Left colon (tissue), 2 donors: ENCODE measurements at regions not wholly inside any gene's neighbourhood (a gene's known extent, or its start where the extent isn't known, plus 50 kb on each side); places are given as distances from the start of the nearest gene placed in this dataset.
A peak's percentile ranks its signal among the peaks of the same experiment; 100 is the strongest.

Experiments
- ATAC-seq: fragments of 200-7000 bp; cut with Tn5 transposase; one replicate; pipeline ENCODE4 v1.9.1; 2020; ENCODE audit warnings: mild to moderate bottlenecking, moderate library complexity
- DNase-seq, 2 donors: peaks; one replicate each; pipeline ENCODE4 v3.0.0-alpha.2; 2020
- intact Hi-C, 2 donors: fragments of 100-400 bp; cut with DNase I in 1 of 2; cut with micrococcal nuclease in 1 of 2; formaldehyde crosslinking; loops; one replicate each; pipeline versions ENCODE4 v1.11.2 to v1.14.0; 2022; cut with DNase I, micrococcal nuclease
- donor health status: DM: no; HTN: no; CAD: no.
- donor health status: DM: yes; HTN: yes; CAD: no.

- ATAC-seq (no peak), DNase-seq (no peak)
- intact Hi-C loops, result no loop called here
These were observed 341.8 kb downstream of the TMEM182 start for GRCh38 chr2:103103678-103104077.

GRCh38 chr2:103119352-103119751 is 357.5 kb downstream of the TMEM182 start:
- intact Hi-C loops, result no loop called here
- DNase-seq (no peak), ATAC-seq (no peak)

GRCh38 chr2:103121106-103121505 is 359.3 kb downstream of the TMEM182 start:
- no peak for ATAC-seq
- DNase-seq, result no peak
- intact Hi-C loops, result no loop called here

GRCh38 chr2:103123516-103123915 is 361.7 kb downstream of the TMEM182 start:
- ATAC-seq (no peak), DNase-seq (no peak)
- intact Hi-C loops, result no loop called here

GRCh38 chr2:103130857-103131256 is 369.0 kb downstream of the TMEM182 start:
- intact Hi-C loops, result no loop called here

GRCh38 chr2:103132536-103133217 is 370.8 kb downstream of the TMEM182 start:
- DNase-seq (no peak), ATAC-seq (no peak)
- intact Hi-C loops, result no loop called here

More at GRCh38 chr2:103130857-103131256, 369.0 kb downstream of the TMEM182 start:
- ATAC-seq (no peak), DNase-seq (no peak)

GRCh38 chr2:103135679-103136078 is 373.8 kb downstream of the TMEM182 start:
- no peak for DNase-seq
- no peak for ATAC-seq
- intact Hi-C loops, result no loop called here

GRCh38 chr2:103138123-103138901 is 376.5 kb downstream of the TMEM182 start:
- DNase-seq (no peak), ATAC-seq (no peak)
- intact Hi-C loops, result no loop called here

- no peak for ATAC-seq
- intact Hi-C loops, result no loop called here
- DNase-seq, result no peak
These were observed 377.9 kb downstream of the TMEM182 start for GRCh38 chr2:103139628-103140268.

- no peak for ATAC-seq
- intact Hi-C loops, result no loop called here
These were observed 383.0 kb downstream of the TMEM182 start for GRCh38 chr2:103144837-103145236.

GRCh38 chr2:103145739-103146138 is 383.9 kb downstream of the TMEM182 start:
- ATAC-seq, result no peak
- intact Hi-C loops, result no loop called here
- no peak for DNase-seq

More at GRCh38 chr2:103144837-103145236, 383.0 kb downstream of the TMEM182 start:
- no peak for DNase-seq

- intact Hi-C loops, result no loop called here
- ATAC-seq (no peak), DNase-seq (no peak)
These were observed 389.2 kb downstream of the TMEM182 start for GRCh38 chr2:103151046-103151445.

GRCh38 chr2:103152556-103152955 is 390.7 kb downstream of the TMEM182 start:
- intact Hi-C loops, result no loop called here
- ATAC-seq (no peak), DNase-seq (no peak)

GRCh38 chr2:103153580-103154284 is 391.9 kb downstream of the TMEM182 start:
- no peak for DNase-seq
- ATAC-seq, result no peak
- intact Hi-C loops, result no loop called here

GRCh38 chr2:103155308-103155707 is 393.5 kb downstream of the TMEM182 start:
- intact Hi-C loops, result no loop called here
- ATAC-seq, result no peak
- no peak for DNase-seq

- intact Hi-C loops, result no loop called here
- ATAC-seq (no peak), DNase-seq (no peak)
These were observed 397.2 kb downstream of the TMEM182 start for GRCh38 chr2:103159018-103159417.

- DNase-seq, result peak in 1 of 2 donors; percentile 15
- intact Hi-C loops, result no loop called here
- ATAC-seq, result peak; percentile 87
These were observed 399.8 kb downstream of the TMEM182 start for GRCh38 chr2:103161456-103162289.

GRCh38 chr2:103164748-103165147 is 402.9 kb downstream of the TMEM182 start:
- intact Hi-C loops, result no loop called here
- ATAC-seq (no peak), DNase-seq (no peak)

GRCh38 chr2:103165836-103166235 is 404.0 kb downstream of the TMEM182 start:
- intact Hi-C loops, result no loop called here
- no peak for DNase-seq
- no peak for ATAC-seq
